ENCODE measurements at regions not wholly inside any gene's neighbourhood (a gene's known extent, or its start where the extent isn't known, plus 50 kb on each side); places are given as distances from the start of the nearest gene placed in this dataset.

- Histone ChIP-seq H3K4me3 (no peak overlapping the region), H3K27ac (peak overlapping the region; percentile 76 to 88 (median 87)), H3K4me1 (peaks cover 18 to 25% of the 10 kb centered on the region in 2 donors), H3K9me3 (no peaks in the 10 kb centered on the region), H3K27me3 (no peaks in the 10 kb centered on the region), H3K36me3 (no peaks in the 10 kb centered on the region)
- TF ChIP-seq CTCF (IDR thresholded peaks at IDR 0.05 in 4 of 5, conservative IDR thresholded peaks at IDR 0.05 in 1 of 5), result no peak
- DNase-seq, result no peak
- intact Hi-C loops (cut with DNase I; ENCODE audit: low total_unique reads) (loop anchor here (5.0 kb wide), 1 partner anchor 144 kb away; the partner anchor contains the start of gene GPC1), in situ Hi-C loops (cut with MboI; ENCODE audit: low sequenced_read_pairs in 4 of 4) (no loop called here)
- no peak for ATAC-seq
Measured at GRCh38 chr2:240292619-240293525, 142.6 kb upstream of the GPC1 start.

DNA sequence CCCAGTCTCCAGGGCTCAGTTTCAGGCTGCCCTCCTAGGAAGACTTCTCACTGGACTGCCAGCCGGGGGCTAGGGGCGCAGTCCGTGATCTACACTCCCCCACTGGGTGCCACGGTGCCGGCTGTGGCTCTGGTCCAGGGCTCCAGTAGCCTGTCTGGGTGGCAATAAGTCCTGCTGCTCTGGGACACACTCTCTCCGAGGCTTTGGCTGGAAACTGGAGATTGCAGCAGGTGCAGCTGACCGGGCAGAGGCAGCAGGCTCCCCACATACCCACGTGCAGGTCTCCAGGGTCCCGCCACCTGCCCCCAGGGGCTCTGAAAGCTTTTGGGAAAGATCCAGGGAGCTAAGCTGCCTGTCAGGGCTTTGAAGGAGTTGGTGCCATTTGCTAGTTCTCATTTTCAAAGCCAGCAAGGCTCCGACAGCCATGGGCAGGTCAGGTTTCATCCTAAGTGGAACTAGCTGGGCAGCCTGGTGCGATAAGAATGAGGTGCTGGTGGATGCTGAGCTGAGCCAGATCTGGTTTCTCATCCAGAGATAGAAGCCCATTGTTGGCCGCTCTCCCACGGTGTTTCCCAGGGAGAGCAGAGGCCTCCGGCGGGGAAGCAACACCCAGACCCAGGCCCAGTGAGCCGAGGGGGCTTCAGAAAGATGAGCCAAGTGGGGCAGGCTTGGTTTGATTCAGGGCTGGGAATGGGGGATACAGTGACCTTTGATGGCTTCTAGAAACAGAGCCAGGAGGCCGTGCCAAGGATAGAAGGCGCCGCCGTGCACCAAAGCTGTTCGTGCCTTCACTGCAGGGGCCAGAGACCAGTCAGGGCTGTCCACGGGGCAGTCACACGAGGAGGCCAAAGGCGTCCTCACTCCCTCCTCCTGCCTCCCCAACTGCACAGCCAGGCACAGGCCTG lies 141.7 kb upstream of the GPC1 start:
- DNase-seq (peak; percentile 58 to 86), ATAC-seq (peak; percentile 83 to 88)
- TF ChIP-seq CTCF (IDR thresholded peaks at IDR 0.05 in 4 of 5, conservative IDR thresholded peaks at IDR 0.05 in 1 of 5) (no peak), POLR2A (IDR thresholded peaks at IDR 0.05) (no peak)
- Histone ChIP-seq H3K4me1 (peaks cover 18 to 25% of the 10 kb centered on the region in 2 donors), H3K9me3 (no peaks in the 10 kb centered on the region), H3K36me3 (no peaks in the 10 kb centered on the region), H3K27me3 (no peaks in the 10 kb centered on the region), H3K4me3 (peak overlapping the region in 1 of 4 donors; percentile 10), H3K27ac (peak overlapping the region; percentile 76 to 88 (median 87))
- intact Hi-C loops (cut with DNase I; ENCODE audit: low total_unique reads) (loop anchor here (2.0 to 5.0 kb wide), 2 partner anchors 61 to 143 kb away; partner anchors contain the start of gene GPC1), in situ Hi-C loops (cut with MboI; ENCODE audit: low sequenced_read_pairs in 4 of 4) (no loop called here)

- Histone ChIP-seq H3K4me3 (no peak overlapping the region), H3K27ac (peak overlapping the region; percentile 76 to 88 (median 87)), H3K36me3 (no peaks in the 10 kb centered on the region), H3K9me3 (no peaks in the 10 kb centered on the region), H3K27me3 (no peaks in the 10 kb centered on the region), H3K4me1 (peaks cover 18 to 25% of the 10 kb centered on the region in 2 donors)
- TF ChIP-seq CTCF (IDR thresholded peaks at IDR 0.05 in 4 of 5, conservative IDR thresholded peaks at IDR 0.05 in 1 of 5) (no peak), POLR2A (IDR thresholded peaks at IDR 0.05) (no peak)
- in situ Hi-C loops (cut with MboI; ENCODE audit: low sequenced_read_pairs in 4 of 4) (no loop called here), intact Hi-C loops (cut with DNase I; ENCODE audit: low total_unique reads) (loop anchor here (2.0 to 5.0 kb wide), 2 partner anchors 62 to 143 kb away; partner anchors contain the start of gene GPC1)
- ATAC-seq, result no peak
- DNase-seq, result no peak
Measured at GRCh38 chr2:240294514-240294913, 140.9 kb upstream of the GPC1 start.

- no peak overlapping the region for H3K4me3 ChIP-seq
- ATAC-seq (no peak), DNase-seq (no peak)
- intact Hi-C loops (cut with DNase I; ENCODE audit: low total_unique reads), result loop anchor here (2.0 kb wide), 1 partner anchor 63 kb away; no protein-coding TSS in a partner anchor
- no peaks in the 10 kb centered on the region for H3K36me3 ChIP-seq
- in situ Hi-C loops (cut with MboI; ENCODE audit: low sequenced_read_pairs in 4 of 4), result no loop called here
- peaks cover 16 to 25% of the 10 kb centered on the region in 2 donors for H3K4me1 ChIP-seq
- H3K27ac ChIP-seq, result no peak overlapping the region
- TF ChIP-seq CTCF (IDR thresholded peaks at IDR 0.05 in 4 of 5, conservative IDR thresholded peaks at IDR 0.05 in 1 of 5) (no peak), POLR2A (IDR thresholded peaks at IDR 0.05) (no peak)
- H3K9me3 ChIP-seq, result no peaks in the 10 kb centered on the region
- H3K27me3 ChIP-seq, result no peaks in the 10 kb centered on the region
Measured at GRCh38 chr2:240295256-240296103, 140.0 kb upstream of the GPC1 start.

Measured in gastrocnemius medialis (tissue), 4 donors.